Stimulated activated naive CD8-positive, alpha-beta T cell treated with anti-CD3 and anti-CD28 coated beads, Interleukin-15, amount 100 ng/mL, for 72 hours (primary cell): ENCODE measurements at regions not wholly inside any gene's neighbourhood (a gene's known extent, or its start where the extent isn't known, plus 50 kb on each side); places are given as distances from the start of the nearest gene placed in this dataset.

ENCODE experiments used
- ATAC-seq: fragments of 150-1000 bp; cut with Tn5 transposase; 2 replicates; pipeline ENCODE4 v1.10.0; 2021; ENCODE audit warnings: mild to moderate bottlenecking, moderate library complexity
- DNase-seq, 2 donors: peaks; one replicate each; pipeline ENCODE4 v3.0.0; 2021 to 2022
- H3K27ac Mint-ChIP-seq, 2 donors: one replicate each; pipeline ENCODE4 v1.8.0; 2022; ENCODE audit warnings: mild to moderate bottlenecking in 2 of 2, mixed read lengths in 2 of 2, moderate library complexity in 2 of 2
- H3K27me3 Mint-ChIP-seq: one replicate; pipeline ENCODE4 v1.8.0; 2022; ENCODE audit warnings: mixed read lengths
- H3K4me1 Mint-ChIP-seq: one replicate; pipeline ENCODE4 v1.8.0; 2022; ENCODE audit warnings: mild to moderate bottlenecking, mixed read lengths
- H3K4me3 Mint-ChIP-seq, 2 donors: one replicate each; pipeline ENCODE4 v1.8.0; 2022; ENCODE audit warnings: mild to moderate bottlenecking in 2 of 2, mixed read lengths in 2 of 2, moderate library complexity in 1 of 2
- H3K9me3 Mint-ChIP-seq, 2 donors: one replicate each; pipeline ENCODE4 v1.8.0; 2022; ENCODE audit warnings: mixed read lengths in 2 of 2

GRCh38 chr9:80516679-80517078 is 944.9 kb downstream of the TLE4 start:
- no peaks in the 10 kb centered on the region for H3K4me1 Mint-ChIP-seq
- H3K27me3 Mint-ChIP-seq = no peaks in the 10 kb centered on the region
- DNase-seq (no peak), ATAC-seq (no peak)
- H3K27ac Mint-ChIP-seq = no peak overlapping the region
- no peak overlapping the region for H3K4me3 Mint-ChIP-seq
- peaks cover 13 to 27% of the 10 kb centered on the region in 2 donors for H3K9me3 Mint-ChIP-seq

GRCh38 chr9:80509358-80509757 is 937.6 kb downstream of the TLE4 start:
- Mint-ChIP-seq H3K4me1 (no peaks in the 10 kb centered on the region), H3K27ac (no peak overlapping the region), H3K27me3 (no peaks in the 10 kb centered on the region), H3K9me3 (peaks cover 5 to 7% of the 10 kb centered on the region in 2 donors), H3K4me3 (no peak overlapping the region)
- DNase-seq (no peak), ATAC-seq (no peak)

DNA sequence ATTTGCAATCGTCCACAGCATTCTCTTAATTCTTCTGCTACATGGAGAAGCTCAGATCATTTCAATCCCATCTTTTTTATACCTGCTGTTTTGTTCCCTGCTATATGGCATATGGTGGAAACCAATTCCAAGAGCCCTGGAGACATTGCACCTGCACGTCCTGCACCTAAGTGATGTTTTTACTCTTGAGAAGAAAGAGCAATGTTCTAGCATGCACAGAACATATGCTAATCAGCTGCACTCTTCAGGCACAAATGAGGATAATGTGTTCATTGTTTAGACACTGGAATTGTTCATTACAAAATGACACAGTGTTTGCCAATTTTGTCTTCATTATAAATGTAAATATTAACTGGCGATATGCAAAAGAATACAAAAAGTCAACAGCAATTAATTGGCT is 935.8 kb downstream of the TLE4 start:
- H3K4me1 Mint-ChIP-seq = no peaks in the 10 kb centered on the region
- DNase-seq (no peak), ATAC-seq (no peak)
- H3K4me3 Mint-ChIP-seq = no peak overlapping the region
- peaks cover 4 to 5% of the 10 kb centered on the region in 2 donors for H3K9me3 Mint-ChIP-seq
- H3K27ac Mint-ChIP-seq = no peak overlapping the region
- no peaks in the 10 kb centered on the region for H3K27me3 Mint-ChIP-seq

DNA sequence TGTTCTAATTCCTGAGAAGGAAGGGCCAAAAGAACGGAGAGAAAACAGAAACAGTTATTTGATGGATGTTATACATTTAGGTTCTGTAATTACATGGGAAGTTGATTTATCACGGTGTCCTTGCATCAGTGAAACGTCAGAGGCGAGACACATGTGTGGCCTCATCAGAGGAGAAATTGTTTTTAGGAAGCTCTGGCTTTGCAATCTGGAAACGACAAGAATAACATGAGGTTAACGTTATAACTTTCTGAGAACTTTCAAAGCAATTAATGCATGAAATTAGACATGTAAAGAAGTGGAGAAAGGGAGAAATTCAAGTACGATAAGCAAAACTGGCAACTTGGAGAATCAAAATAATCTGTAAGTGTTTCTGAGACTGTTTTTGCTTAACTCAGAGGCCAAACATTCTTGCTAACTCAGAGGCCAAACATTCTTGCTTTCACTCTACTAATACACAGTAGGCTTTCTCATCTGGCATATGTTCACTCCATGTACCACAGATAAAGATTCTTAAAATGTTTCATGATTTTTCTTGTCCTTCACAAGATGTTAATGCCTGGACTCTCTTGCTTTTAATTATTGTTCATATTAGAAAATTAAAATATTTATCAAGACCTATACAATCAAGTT is 933.0 kb downstream of the TLE4 start:
- Mint-ChIP-seq H3K4me3 (no peak overlapping the region), H3K27me3 (no peaks in the 10 kb centered on the region), H3K4me1 (no peaks in the 10 kb centered on the region), H3K27ac (no peak overlapping the region), H3K9me3 (no peaks in the 10 kb centered on the region)
- ATAC-seq = no peak
- DNase-seq = no peak

DNA sequence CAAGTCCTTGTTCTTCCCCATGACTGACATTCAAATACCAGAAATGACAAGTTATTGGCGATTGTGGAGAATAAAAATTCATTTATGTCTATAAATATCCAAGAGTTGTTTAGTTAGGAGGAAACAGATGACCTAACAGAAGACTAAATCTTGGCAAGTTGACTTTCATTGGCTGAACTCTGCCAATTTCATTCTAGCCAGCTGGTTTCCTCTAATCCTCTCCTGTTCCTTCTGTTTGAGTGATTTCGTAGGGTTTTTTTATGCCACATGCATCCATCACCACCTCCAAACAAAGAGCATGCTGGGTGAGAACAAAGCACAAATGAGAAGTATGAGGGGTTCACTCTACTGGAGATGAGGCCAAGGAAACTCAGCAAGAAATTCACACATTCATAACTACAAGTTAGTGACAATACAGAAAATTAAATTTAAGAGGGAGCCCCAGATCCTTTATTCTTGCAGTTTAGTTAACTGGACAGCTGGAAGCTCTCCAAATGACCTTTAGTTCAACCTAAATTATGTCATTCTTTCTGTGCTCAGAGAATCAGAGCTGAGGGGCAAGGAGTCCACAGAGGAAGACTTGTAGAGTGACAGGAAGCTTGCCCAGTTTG is 932.0 kb downstream of the TLE4 start:
- Mint-ChIP-seq H3K27ac (no peak overlapping the region), H3K27me3 (no peaks in the 10 kb centered on the region), H3K4me1 (no peaks in the 10 kb centered on the region), H3K9me3 (no peaks in the 10 kb centered on the region), H3K4me3 (no peak overlapping the region)
- no peak for DNase-seq
- no peak for ATAC-seq

GRCh38 chr9:80502306-80502705 is 930.5 kb downstream of the TLE4 start:
- no peak overlapping the region for H3K4me3 Mint-ChIP-seq
- H3K27me3 Mint-ChIP-seq = no peaks in the 10 kb centered on the region
- DNase-seq = no peak
- no peaks in the 10 kb centered on the region for H3K4me1 Mint-ChIP-seq
- no peak for ATAC-seq
- no peak overlapping the region for H3K27ac Mint-ChIP-seq
- no peaks in the 10 kb centered on the region for H3K9me3 Mint-ChIP-seq

DNA sequence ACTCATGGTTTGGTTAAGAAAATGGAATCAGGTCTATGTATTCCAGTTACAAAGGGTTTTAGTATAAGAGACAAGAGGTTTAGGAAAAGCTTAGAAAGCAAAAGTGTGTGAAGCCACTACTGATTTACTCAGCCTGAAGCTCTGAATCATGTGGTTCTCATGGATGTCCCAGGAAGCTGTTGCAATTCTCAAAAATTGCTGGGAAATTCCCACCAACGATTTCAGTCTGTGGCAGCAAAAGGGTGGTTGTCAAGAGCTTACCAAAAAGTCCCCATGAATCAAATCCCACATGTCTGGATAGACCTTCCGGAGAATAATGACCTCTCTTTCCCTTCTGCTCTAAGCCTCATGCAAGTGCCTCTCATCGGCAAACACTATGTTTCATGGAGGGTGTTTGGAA is 929.9 kb downstream of the TLE4 start:
- H3K27ac Mint-ChIP-seq = no peak overlapping the region
- ATAC-seq (no peak), DNase-seq (no peak)
- peaks cover under 1 to 2% of the 10 kb centered on the region in 2 donors for H3K9me3 Mint-ChIP-seq
- H3K4me1 Mint-ChIP-seq = no peaks in the 10 kb centered on the region
- H3K27me3 Mint-ChIP-seq = no peaks in the 10 kb centered on the region
- no peak overlapping the region for H3K4me3 Mint-ChIP-seq

GRCh38 chr9:80500300-80500699 is 928.5 kb downstream of the TLE4 start:
- no peak for ATAC-seq
- Mint-ChIP-seq H3K4me1 (no peaks in the 10 kb centered on the region), H3K27me3 (no peaks in the 10 kb centered on the region), H3K27ac (no peak overlapping the region), H3K9me3 (peaks cover 7 to 11% of the 10 kb centered on the region in 2 donors), H3K4me3 (no peak overlapping the region)
- no peak for DNase-seq

DNA sequence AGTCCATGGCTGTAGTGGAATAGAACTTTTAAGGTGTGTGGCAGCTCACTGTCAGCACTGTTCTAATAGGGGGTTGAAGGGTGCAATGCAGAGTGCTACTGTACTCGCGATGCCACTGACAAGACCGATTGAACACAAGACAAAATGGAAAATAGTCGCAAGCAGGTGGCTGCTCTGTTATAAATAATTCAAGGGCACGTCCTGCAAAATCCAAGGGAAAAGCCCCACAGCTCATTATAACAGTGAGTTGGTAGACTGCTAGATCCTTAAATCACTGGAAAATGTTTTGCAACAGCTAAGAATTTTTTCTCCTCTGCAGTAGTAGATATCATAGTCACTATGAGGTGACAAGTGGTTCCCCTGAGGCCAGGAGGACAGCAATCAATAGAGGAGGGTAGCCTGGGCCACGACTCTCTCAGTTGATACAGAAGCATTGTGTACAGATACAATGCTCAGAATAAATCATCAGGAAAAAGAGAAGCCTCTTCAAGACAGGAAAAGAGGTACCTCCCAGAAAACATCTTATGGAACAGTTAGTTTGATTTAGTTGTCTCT is 926.3 kb downstream of the TLE4 start:
- Mint-ChIP-seq H3K4me1 (no peaks in the 10 kb centered on the region), H3K27me3 (no peaks in the 10 kb centered on the region), H3K27ac (no peak overlapping the region), H3K9me3 (peaks cover 7 to 11% of the 10 kb centered on the region in 2 donors), H3K4me3 (no peak overlapping the region)
- no peak for DNase-seq
- ATAC-seq = no peak

DNA sequence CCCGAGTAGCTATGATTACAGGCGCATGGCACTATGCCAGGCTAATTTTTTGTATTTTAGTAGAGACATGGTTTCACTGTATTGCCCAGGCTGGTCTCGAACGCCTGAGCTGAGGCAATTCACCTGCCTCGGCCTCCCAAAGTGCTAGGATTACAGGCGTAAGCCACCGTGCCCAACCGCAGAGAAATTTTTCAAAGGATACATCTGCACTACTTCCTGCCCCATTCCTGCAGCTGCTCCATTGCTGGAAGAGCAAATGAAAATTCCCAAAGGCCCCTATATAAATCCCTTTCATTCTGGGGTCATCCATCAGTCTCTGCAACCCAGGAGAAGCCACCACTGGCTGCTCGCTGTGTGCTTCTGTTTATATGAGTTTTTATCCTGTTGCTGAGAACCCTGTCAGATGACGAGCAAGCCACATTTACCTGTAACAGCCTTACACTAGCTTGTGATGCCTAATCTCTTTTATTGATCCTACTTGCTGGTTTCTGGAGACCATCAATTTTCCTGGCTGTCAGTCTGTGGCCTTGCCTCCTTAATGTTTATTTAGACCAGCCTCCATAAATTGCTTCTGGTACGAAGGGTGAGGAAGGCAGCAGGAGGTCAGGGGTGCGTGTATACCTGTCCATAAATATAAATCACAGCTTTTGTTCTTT is 925.3 kb downstream of the TLE4 start:
- peaks cover 7 to 11% of the 10 kb centered on the region in 2 donors for H3K9me3 Mint-ChIP-seq
- no peak overlapping the region for H3K27ac Mint-ChIP-seq
- DNase-seq = no peak
- ATAC-seq = no peak
- H3K4me1 Mint-ChIP-seq = no peaks in the 10 kb centered on the region
- no peaks in the 10 kb centered on the region for H3K27me3 Mint-ChIP-seq
- H3K4me3 Mint-ChIP-seq = no peak overlapping the region

GRCh38 chr9:80493258-80493657 is 921.5 kb downstream of the TLE4 start:
- ATAC-seq (no peak), DNase-seq (no peak)
- H3K4me3 Mint-ChIP-seq = no peak overlapping the region
- no peak overlapping the region for H3K27ac Mint-ChIP-seq
- H3K4me1 Mint-ChIP-seq = no peaks in the 10 kb centered on the region
- H3K27me3 Mint-ChIP-seq = no peaks in the 10 kb centered on the region
- peaks cover 7 to 11% of the 10 kb centered on the region in 2 donors for H3K9me3 Mint-ChIP-seq

DNA sequence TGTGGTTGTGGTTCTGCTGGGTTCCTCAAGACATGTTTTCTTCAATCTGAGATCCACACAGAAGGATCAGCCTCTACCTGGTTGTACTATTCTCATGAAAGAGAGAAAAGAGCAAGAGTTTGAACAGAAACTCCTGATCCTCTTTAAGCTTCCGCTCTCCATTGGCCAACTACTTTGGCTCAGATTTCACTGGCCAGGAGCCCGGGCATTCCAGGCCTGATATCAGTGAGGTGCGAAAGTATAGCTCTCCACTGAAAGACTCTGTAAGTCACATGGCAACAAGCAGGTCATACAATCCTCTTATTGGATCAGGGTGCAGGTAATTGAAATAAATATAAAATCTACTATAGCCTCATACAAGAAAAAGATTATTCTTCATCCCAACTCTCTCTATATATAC is 920.5 kb downstream of the TLE4 start:
- DNase-seq (no peak), ATAC-seq (no peak)
- no peaks in the 10 kb centered on the region for H3K4me1 Mint-ChIP-seq
- no peaks in the 10 kb centered on the region for H3K27me3 Mint-ChIP-seq
- no peak overlapping the region for H3K4me3 Mint-ChIP-seq
- no peak overlapping the region for H3K27ac Mint-ChIP-seq
- H3K9me3 Mint-ChIP-seq = peaks cover 7 to 11% of the 10 kb centered on the region in 2 donors

DNA sequence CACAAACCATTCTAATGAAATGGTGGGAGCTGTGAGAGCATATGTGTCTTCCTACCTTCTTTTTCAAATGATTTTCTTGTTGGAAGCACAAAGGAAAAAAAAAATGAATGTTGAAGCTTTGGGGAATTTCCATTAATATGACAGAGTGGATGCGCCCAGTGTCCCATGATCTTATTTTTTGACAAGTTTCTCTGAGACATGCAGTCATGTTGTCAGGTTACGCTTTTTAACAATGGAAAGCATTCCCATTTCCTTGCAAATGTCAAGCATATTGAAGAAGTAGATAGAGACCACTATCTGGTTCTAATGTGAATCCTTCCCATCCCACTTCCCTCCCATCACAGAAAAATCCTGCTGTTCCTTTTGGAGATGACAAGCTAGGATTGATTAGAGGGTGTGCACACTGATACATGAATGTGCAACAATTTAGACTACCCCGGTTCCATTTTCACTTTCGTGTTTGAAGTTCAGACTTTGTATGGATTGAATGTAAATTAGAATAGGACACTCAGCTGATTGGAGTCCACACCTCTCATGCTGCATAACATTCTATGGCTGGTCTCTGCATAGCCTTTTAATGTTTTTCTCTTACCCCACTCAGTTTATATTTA is 919.4 kb downstream of the TLE4 start:
- H3K27me3 Mint-ChIP-seq = no peaks in the 10 kb centered on the region
- H3K9me3 Mint-ChIP-seq = peaks cover 2 to 4% of the 10 kb centered on the region in 2 donors
- H3K4me1 Mint-ChIP-seq = no peaks in the 10 kb centered on the region
- no peak for ATAC-seq
- no peak for DNase-seq
- H3K4me3 Mint-ChIP-seq = no peak overlapping the region
- no peak overlapping the region for H3K27ac Mint-ChIP-seq

DNA sequence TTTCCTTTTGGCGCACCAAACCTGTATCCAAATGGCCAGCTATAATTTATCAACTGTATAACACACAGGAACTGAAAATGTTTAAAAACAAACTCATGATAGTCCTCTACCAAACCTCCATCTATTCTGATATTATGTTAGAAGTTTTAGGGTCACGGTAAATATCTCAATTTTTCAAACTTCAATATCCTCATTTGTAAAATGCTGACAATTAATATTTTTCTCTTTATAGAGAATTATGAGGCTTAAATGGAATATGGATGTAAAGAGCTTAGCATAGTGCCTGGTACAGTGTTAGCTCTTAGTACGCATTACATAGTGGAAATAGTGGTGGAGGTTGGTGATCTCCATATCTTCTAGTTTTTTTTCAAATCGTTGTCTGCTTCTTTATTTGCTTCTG is 917.6 kb downstream of the TLE4 start:
- no peak overlapping the region for H3K4me3 Mint-ChIP-seq
- no peaks in the 10 kb centered on the region for H3K27me3 Mint-ChIP-seq
- H3K4me1 Mint-ChIP-seq = no peaks in the 10 kb centered on the region
- no peak for DNase-seq
- H3K27ac Mint-ChIP-seq = no peak overlapping the region
- no peak for ATAC-seq
- no peaks in the 10 kb centered on the region for H3K9me3 Mint-ChIP-seq

DNA sequence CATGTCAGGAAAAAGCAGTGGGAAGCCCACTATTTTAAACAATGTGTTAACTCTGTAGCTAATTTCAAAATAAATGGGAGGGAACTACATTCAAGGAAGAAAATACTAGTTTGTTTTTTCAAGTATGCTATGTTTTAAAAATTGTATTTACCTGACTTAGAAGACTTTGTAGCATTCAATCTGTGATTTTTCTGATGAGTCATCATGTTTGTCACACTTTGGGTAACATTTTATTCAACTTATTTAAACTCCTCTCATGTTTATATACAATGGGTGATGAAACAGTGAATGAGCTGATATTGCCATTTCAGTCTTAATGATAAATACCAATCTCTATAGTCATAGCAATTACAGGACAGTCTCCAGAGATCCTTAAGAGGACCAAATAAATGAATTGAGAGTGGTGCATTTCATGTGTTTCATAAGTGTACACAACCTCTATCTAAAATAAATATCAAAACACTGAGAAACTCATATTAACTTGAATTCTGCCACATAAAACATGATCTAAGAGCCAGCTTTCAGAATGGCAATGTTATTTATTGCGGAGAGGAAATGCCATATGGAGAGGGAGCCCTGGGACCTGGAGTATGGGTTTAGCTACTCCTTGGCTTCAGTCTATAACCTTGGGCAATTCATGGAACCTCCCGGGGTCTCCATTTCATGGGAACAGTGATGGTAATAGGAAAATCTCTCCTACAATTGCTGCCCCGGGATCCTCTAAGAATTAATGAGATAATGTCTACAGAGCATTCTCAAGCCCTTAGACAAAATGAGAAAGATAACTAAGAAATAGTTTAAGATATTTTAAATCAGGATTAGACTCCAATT is 913.9 kb downstream of the TLE4 start:
- no peaks in the 10 kb centered on the region for H3K4me1 Mint-ChIP-seq
- H3K9me3 Mint-ChIP-seq = peaks cover 15 to 22% of the 10 kb centered on the region in 2 donors
- ATAC-seq (no peak), DNase-seq (no peak)
- H3K27me3 Mint-ChIP-seq = no peaks in the 10 kb centered on the region
- no peak overlapping the region for H3K27ac Mint-ChIP-seq
- H3K4me3 Mint-ChIP-seq = no peak overlapping the region
